HEK293 (cell line): ENCODE measurements at regions not wholly inside any gene's neighbourhood (a gene's known extent, or its start where the extent isn't known, plus 50 kb on each side); places are given as distances from the start of the nearest gene placed in this dataset.

Experiments
- AEBP2 ChIP-seq: fragments of 450-650 bp; formaldehyde crosslinking; IDR thresholded peaks from 2 replicates; pipeline ENCODE4 v1.5.1; 2016; ENCODE audit warnings: missing biosample characterization, missing genetic modification characterization, borderline replicate concordance
- EGR2 ChIP-seq: fragments of 450-650 bp; formaldehyde crosslinking; IDR thresholded peaks from 2 replicates; pipeline ENCODE4 v1.5.1; 2016; ENCODE audit warnings: low read depth, missing biosample characterization, missing genetic modification characterization
- PBX3 ChIP-seq: sonication (generic); formaldehyde crosslinking; IDR thresholded peaks from 2 replicates; pipeline ENCODE4 v1.8.1; 2022; ENCODE audit warnings: mild to moderate bottlenecking, moderate library complexity, missing genetic modification reagents
- PRDM6 ChIP-seq: fragments of 450-650 bp; formaldehyde crosslinking; IDR thresholded peaks from 2 replicates; pipeline ENCODE4 v1.5.1; 2017; ENCODE audit warnings: missing biosample characterization, missing genetic modification characterization
- SCRT2 ChIP-seq: fragments of 450-650 bp; formaldehyde crosslinking; IDR thresholded peaks from 2 replicates; pipeline ENCODE4 v1.5.1; 2016; ENCODE audit warnings: missing biosample characterization, missing genetic modification characterization
- ZNF146 ChIP-seq: fragments of 450-650 bp; formaldehyde crosslinking; IDR thresholded peaks from 2 replicates; pipeline ENCODE4 v1.5.1; 2016; ENCODE audit warnings: missing biosample characterization, missing genetic modification characterization
- ZNF19 ChIP-seq: fragments of 450-650 bp; formaldehyde crosslinking; IDR thresholded peaks from 2 replicates; pipeline ENCODE4; 2016; ENCODE audit warnings: missing biosample characterization, missing genetic modification characterization, low read depth
- ZNF292 ChIP-seq: fragments of 450-650 bp; formaldehyde crosslinking; IDR thresholded peaks from 2 replicates; pipeline ENCODE4 v1.5.1; 2016; ENCODE audit warnings: low read depth, missing biosample characterization, missing genetic modification characterization, borderline replicate concordance
- ZNF350 ChIP-seq: fragments of 450-650 bp; formaldehyde crosslinking; IDR thresholded peaks from 2 replicates; pipeline ENCODE4 v1.5.0; 2017; ENCODE audit warnings: missing biosample characterization, mild to moderate bottlenecking, missing genetic modification characterization
- ZNF354C ChIP-seq: fragments of 450-650 bp; formaldehyde crosslinking; IDR thresholded peaks from 2 replicates; pipeline ENCODE4 v1.5.1; 2016; ENCODE audit warnings: missing biosample characterization, missing genetic modification characterization, low read depth, borderline replicate concordance
- ZNF518A ChIP-seq: fragments of 450-650 bp; formaldehyde crosslinking; conservative IDR thresholded peaks from 2 replicates; pipeline ENCODE4 v1.5.1; 2016; ENCODE audit warnings: low read depth, missing biosample characterization, missing genetic modification characterization
- ZNF548 ChIP-seq: fragments of 450-650 bp; formaldehyde crosslinking; IDR thresholded peaks from 2 replicates; pipeline ENCODE4 v1.5.1; 2016; ENCODE audit warnings: missing biosample characterization, missing genetic modification characterization
- ZNF654 ChIP-seq: fragments of 450-650 bp; formaldehyde crosslinking; IDR thresholded peaks from 2 replicates; pipeline ENCODE4 v1.5.1; 2016; ENCODE audit warnings: low read depth, missing biosample characterization, missing genetic modification characterization
- ZNF677 ChIP-seq: fragments of 450-650 bp; IDR thresholded peaks from 2 replicates; pipeline ENCODE4 v1.5.0; 2018; ENCODE audit warnings: missing biosample characterization, mild to moderate bottlenecking, missing genetic modification characterization, moderate library complexity
- ZNF837 ChIP-seq: fragments of 450-650 bp; formaldehyde crosslinking; IDR thresholded peaks from 2 replicates; pipeline ENCODE4 v1.5.1; 2016; ENCODE audit warnings: missing biosample characterization, missing genetic modification characterization
- ZSCAN30 ChIP-seq: fragments of 450-650 bp; IDR thresholded peaks from 2 replicates; pipeline ENCODE4 v1.5.1; 2018; ENCODE audit warnings: missing biosample characterization, mild to moderate bottlenecking, missing genetic modification characterization, moderate library complexity
- TF ChIP-seq, protein P1 (sequence below): fragments of 450-650 bp; formaldehyde crosslinking; IDR thresholded peaks from 2 replicates; pipeline ENCODE4 v1.5.0; 2017; ENCODE audit warnings: missing biosample characterization, missing genetic modification characterization, borderline replicate concordance
- TF ChIP-seq, protein P2 (sequence below): fragments of 450-650 bp; formaldehyde crosslinking; IDR thresholded peaks from 2 replicates; pipeline ENCODE4 v1.5.1; 2016; ENCODE audit warnings: missing biosample characterization, missing genetic modification characterization
- TF ChIP-seq, protein P3 (sequence below): fragments of 450-650 bp; formaldehyde crosslinking; IDR thresholded peaks from 2 replicates; pipeline ENCODE4 v1.5.1; 2016; ENCODE audit warnings: missing biosample characterization, missing genetic modification characterization

DNA sequence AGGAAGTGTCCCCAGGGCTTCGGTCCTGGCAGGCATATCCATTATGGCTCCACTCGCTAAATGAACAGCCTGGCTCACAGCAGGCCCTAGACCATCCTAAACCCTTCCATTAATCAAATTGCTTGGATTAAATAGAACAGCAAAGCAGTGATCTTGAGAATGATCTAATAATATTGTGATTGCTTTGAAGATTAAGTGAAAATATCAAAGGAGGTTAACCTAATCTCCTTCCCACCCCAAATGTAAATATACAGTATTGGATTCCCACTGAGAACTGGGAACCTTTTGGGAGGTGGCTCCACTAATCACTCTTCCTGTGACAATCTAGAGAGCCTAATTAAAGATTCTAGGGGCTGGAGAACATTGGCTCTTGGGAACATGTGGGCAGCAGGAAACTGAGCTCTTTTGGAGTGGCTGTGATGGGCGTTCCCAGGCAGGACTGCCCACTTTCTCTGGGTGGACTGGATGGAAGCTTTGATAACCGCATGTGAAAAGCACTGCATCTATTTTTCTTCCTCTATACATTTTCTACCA is 68.3 kb upstream of the FRMD1 start (continued):
- TF ChIP-seq PBX3 = no peak
- TF ChIP-seq ZNF677 (tag by site-specific recombination) = no peak
- no peak for TF ChIP-seq ZNF654 (tag by site-specific recombination)
- no peak for TF ChIP-seq ZNF292 (tag by site-specific recombination)
- no peak for TF ChIP-seq ZNF837 (tag by site-specific recombination)
- peak; percentile 96 for TF ChIP-seq PRDM6 (tag by site-specific recombination)
- TF ChIP-seq SCRT2 (tag by site-specific recombination) = no peak
- TF ChIP-seq ZNF548 (tag by site-specific recombination) = no peak
- TF ChIP-seq, protein P1, sequence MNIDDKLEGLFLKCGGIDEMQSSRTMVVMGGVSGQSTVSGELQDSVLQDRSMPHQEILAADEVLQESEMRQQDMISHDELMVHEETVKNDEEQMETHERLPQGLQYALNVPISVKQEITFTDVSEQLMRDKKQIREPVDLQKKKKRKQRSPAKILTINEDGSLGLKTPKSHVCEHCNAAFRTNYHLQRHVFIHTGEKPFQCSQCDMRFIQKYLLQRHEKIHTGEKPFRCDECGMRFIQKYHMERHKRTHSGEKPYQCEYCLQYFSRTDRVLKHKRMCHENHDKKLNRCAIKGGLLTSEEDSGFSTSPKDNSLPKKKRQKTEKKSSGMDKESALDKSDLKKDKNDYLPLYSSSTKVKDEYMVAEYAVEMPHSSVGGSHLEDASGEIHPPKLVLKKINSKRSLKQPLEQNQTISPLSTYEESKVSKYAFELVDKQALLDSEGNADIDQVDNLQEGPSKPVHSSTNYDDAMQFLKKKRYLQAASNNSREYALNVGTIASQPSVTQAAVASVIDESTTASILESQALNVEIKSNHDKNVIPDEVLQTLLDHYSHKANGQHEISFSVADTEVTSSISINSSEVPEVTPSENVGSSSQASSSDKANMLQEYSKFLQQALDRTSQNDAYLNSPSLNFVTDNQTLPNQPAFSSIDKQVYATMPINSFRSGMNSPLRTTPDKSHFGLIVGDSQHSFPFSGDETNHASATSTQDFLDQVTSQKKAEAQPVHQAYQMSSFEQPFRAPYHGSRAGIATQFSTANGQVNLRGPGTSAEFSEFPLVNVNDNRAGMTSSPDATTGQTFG (tag by site-specific recombination) = no peak
- peak; percentile 79 for TF ChIP-seq ZNF146 (tag by site-specific recombination)
- TF ChIP-seq ZSCAN30 = peak; percentile 46; the same call in 1 of the 2 replicates
- no peak for TF ChIP-seq AEBP2 (tag by site-specific recombination)
- TF ChIP-seq ZNF354C (tag by site-specific recombination) = no peak
- 0 out of 2 replicates have a peak, but pooled peaks have one; percentile 36 for TF ChIP-seq ZNF350 (tag by site-specific recombination)
- TF ChIP-seq, protein P2, sequence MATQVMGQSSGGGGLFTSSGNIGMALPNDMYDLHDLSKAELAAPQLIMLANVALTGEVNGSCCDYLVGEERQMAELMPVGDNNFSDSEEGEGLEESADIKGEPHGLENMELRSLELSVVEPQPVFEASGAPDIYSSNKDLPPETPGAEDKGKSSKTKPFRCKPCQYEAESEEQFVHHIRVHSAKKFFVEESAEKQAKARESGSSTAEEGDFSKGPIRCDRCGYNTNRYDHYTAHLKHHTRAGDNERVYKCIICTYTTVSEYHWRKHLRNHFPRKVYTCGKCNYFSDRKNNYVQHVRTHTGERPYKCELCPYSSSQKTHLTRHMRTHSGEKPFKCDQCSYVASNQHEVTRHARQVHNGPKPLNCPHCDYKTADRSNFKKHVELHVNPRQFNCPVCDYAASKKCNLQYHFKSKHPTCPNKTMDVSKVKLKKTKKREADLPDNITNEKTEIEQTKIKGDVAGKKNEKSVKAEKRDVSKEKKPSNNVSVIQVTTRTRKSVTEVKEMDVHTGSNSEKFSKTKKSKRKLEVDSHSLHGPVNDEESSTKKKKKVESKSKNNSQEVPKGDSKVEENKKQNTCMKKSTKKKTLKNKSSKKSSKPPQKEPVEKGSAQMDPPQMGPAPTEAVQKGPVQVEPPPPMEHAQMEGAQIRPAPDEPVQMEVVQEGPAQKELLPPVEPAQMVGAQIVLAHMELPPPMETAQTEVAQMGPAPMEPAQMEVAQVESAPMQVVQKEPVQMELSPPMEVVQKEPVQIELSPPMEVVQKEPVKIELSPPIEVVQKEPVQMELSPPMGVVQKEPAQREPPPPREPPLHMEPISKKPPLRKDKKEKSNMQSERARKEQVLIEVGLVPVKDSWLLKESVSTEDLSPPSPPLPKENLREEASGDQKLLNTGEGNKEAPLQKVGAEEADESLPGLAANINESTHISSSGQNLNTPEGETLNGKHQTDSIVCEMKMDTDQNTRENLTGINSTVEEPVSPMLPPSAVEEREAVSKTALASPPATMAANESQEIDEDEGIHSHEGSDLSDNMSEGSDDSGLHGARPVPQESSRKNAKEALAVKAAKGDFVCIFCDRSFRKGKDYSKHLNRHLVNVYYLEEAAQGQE (tag by site-specific recombination) = no peak
- TF ChIP-seq EGR2 (tag by site-specific recombination) = peak; percentile 72
- TF ChIP-seq ZNF19 (tag by site-specific recombination) = 0 out of 2 replicates have a peak, but pooled peaks have one; percentile 48
- TF ChIP-seq, protein P3, sequence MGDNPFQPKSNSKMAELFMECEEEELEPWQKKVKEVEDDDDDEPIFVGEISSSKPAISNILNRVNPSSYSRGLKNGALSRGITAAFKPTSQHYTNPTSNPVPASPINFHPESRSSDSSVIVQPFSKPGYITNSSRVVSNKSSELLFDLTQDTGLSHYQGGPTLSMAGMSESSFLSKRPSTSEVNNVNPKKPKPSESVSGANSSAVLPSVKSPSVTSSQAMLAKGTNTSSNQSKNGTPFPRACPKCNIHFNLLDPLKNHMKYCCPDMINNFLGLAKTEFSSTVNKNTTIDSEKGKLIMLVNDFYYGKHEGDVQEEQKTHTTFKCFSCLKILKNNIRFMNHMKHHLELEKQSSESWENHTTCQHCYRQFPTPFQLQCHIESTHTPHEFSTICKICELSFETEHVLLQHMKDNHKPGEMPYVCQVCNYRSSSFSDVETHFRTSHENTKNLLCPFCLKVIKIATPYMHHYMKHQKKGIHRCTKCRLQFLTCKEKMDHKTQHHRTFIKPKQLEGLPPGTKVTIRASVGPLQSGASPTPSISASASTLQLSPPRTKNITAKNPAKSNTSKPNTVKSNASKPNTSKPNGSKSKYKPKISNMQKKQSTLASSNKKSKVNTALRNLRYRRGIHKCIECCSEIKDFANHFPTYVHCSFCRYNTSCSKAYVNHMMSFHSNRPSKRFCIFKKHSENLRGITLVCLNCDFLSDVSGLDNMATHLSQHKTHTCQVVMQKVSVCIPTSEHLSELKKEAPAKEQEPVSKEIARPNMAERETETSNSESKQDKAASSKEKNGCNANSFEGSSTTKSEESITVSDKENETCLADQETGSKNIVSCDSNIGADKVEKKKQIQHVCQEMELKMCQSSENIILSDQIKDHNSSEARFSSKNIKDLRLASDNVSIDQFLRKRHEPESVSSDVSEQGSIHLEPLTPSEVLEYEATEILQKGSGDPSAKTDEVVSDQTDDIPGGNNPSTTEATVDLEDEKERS (tag by site-specific recombination) = no peak
- peak; percentile 61; the same call in 1 of the 2 replicates for TF ChIP-seq ZNF518A (tag by site-specific recombination)
